ENCODE measurements at regions not wholly inside any gene's neighbourhood (a gene's known extent, or its start where the extent isn't known, plus 50 kb on each side); places are given as distances from the start of the nearest gene placed in this dataset.

DNA sequence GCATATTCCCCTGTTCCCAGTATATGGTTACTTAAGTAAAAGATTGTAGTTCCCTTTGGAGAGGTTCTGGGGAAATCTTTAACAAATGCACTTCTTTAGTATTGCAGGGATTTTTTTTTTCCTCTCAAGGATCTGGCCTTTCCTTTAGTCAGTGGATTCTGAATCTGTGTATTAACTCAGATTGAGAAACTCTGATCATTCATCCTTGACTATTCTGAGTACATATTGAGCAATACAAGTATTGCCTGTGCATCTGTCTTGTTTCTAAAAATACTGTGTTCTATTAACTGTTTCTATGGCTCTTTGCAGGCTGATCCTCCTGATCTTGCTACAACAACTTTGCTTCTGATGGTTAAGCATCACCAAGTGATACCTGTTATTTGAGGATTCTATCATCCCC lies 67.8 kb upstream of the FGGY start:
- DNase-seq = no peak

DNA sequence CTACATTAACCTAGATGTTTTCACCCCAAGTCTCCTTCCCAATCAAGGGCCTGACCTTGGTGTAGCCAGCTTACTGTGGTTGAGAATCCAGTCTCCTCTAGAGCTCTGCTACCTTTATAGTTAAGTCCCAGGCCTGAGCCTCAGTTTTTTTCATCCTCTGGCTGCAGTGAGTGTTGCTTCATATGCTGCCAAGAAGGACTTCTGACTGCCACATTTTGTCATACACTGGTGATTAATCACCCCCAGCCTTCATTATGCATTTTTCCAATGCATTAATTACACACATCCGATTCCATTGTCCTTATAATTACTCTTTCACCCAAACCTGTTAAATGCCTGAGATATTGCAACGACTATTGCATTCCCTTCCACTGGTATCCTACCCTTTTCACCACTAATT lies 66.3 kb upstream of the FGGY start:
- DNase-seq = no peak

DNA sequence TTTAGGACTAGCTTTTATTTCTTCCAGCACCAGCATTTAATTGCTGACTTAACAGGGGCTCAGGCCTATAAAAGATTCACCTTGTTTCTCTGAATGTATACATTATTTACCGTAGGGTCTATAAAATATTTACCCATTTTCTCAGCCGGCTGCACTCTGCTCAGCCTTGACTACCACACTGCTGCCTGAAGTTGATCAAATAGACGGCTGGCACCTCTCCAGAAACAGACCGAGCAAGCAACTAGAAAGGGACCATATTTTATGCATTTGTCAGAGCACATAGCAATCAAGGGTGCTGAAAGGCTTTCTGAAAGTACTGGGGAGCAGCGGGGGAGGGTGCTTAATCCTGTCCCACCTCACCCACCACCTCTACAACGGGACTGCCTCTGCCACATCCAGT lies 64.7 kb upstream of the FGGY start:
- DNase-seq = no peak

DNA sequence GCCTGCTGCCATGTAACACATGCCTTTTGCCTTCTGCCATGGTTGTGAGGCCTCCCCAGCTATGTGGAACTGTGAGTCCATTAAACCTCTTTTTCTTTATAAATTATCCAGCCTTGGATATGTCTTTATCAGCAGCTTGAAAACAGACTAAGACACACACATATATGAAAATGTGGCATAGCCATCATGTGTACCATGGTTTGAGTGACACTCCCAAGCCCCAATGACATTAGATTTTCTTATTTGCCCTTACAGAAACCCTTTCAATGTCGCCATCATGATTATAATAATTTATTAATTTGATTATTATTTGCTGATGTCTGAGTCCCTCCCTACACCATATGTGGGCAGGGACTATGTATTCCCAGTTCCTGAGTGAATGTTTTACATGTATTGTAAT lies 63.5 kb upstream of the FGGY start:
- no peak for DNase-seq

DNA sequence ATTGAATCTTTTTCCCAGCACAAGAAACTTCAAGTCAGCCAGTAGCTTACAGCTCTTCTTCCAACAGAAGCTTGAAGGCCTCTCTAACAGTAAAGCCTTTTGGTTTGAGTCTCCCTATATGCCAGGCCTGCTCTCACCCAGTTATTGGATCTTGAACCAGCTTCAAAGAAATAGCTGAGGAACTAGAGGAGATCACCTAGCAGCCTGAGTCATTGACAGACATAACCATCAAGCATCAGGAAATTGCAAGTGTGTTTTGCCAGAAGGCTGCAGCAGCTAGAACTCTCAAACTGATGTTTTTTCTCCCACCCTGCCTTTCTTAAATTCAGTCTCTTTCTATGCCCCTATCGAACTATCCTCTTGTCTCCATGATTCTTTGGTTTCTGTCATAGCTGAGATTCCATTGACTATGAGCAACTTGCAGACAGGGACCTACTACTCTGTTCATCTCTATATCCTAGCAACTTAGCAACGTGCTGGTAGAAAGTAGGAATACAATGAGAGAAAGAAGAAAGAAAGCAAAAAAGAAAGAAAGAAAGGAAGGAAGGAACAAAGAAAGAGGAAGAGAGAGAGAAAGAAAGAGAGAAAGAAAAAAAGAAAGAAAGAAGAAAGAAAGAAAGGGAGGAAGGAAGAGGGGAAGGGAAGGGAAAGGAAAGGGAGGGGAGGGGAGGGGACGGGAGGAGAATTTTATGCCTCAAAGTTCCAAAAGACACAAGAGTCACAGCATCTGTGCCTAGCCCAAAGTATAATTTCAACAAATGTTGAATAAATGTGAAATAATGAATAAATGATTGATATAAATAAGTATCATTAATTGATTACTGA lies 60.0 kb upstream of the FGGY start:
- DNase-seq = no peak

DNA sequence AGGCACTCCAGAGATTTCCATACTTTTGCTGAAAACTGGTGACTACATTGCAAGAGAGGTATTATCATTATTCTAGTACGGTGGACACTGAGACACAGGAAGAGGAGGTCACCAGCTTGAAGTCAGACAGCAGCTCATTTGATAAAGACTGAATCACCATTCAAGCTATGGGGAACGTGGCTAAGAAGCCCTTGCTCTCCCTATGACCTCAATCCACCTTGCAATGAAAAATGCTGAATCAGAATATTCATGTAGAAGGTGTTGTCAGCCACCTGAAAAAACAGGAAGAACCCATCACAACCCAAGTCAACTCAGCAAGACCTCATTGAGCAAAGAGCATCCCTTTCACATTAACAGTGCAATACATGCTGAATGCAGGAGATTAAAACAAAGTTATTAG lies 59.0 kb upstream of the FGGY start:
- DNase-seq = no peak

DNA sequence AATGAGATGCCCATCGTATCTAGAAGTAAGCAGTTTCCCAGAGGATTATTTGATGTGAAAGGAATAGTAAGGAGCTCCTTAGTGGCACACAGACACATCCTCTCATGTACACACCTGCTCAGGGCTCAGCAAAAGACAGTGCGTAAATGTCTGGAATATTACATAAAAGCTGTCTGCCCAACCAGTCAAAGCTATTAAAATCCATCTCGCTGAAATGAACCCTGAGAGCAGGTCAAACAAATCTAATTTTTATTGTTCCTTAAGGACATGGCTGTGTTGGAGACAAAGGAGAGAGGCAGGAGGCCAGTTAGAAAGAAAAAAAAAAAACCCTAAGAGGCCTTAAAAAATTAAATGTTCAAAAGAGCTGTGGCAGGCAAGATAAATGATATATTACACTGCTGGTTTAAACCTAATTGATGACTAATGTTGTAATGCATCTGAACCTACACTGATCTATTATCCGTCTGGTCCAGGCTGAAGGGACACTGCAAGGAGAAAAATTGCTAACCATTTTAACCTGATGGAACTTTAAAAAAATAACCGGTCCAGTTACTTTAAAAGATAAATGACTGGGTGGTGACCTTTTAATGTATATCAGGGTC lies 58.5 kb upstream of the FGGY start:
- DNase-seq = no peak

DNA sequence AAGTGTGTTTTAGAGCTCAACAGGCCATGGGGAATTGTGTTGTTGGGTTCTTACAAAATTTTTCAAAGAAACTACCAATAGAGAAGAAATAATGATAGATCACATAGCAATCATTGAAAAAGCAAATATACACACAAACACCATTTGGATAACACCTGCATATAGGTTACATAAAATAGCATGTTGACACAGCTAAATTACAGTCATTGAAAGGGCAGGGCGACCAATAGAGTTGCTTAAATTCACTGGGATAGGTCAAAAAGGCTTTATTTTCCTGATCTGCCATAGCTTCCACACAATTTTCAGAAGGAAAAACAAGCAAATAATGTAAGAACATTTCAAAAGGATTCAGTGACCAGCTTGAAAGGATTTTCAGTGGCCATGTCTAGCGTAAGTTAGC lies 57.9 kb upstream of the FGGY start:
- no peak for DNase-seq

DNA sequence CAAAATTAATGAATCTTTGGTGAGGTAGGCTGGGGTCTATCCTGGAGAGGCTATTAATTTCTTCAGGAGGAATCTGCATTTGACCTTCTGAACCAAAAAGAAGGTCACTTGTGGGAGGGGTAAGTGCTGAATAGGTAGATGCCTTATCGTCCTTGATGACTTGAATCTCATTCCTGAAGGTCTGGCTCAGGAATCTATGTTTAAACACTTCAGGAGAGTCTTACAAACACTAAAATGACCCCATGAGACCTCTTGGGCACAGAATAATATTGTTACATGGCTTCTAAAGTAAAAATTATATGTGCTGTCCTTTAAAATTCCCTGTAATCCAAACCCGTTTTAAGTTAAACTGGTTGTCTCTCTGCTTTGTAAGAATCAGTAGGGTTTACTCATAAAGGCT lies 55.0 kb upstream of the FGGY start:
- no peak for DNase-seq

DNA sequence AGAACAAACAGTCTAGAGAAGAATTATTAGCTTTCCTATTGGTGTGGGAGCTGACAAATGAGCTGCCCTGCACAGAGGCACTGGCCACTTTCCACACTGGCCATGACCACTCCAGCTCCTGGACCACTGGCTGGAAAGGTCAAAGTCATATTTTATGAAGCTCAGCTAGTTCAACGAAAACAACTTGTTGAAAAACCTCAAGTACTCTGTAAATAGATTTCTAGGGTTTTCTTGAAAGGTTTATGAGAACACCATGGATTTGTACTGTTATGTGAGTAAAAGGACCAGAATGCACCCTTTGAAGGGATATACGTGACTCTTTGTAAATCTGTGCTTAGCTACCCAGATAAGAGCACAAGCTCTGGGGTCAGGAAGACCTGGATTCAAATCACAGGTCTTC lies 54.5 kb upstream of the FGGY start:
- no peak for DNase-seq

DNA sequence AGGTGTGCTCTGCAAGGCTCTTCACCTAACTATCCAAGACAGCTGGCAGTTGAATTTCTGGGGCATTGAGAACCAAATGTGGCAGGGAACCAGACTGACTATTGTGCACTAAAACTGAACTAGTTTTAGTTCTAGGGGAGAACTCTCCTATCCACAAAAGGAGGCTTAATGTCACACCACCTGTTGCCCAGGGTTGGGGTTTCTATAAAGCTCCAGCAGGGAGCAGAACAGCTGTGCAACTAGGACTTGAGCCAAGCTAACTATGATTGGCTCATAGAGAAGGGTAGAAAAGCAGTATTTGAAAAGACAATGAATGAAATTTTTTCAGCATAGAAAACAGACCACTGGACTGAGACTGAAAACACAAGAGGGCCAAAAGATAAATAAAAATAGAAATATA lies 53.3 kb upstream of the FGGY start:
- DNase-seq = no peak

DNA sequence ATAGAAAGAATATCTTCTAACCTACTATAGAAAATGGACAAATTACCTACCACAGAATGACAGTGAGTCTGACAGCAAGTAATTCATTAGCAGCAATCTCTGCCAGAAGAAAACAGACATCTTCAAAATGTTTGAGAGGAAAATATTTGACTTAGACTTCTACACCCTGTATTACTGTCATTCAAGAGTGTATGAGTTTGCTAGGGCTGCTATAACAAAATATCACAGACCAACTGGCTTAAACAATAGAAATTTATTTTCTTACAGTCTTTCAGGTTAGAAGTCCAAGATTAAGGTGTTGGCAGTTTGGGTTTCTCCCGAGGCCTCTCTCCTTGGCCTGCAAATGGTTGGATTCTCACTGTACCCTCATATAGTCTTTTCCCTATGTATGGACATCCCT lies 52.9 kb upstream of the FGGY start:
- DNase-seq = no peak

DNA sequence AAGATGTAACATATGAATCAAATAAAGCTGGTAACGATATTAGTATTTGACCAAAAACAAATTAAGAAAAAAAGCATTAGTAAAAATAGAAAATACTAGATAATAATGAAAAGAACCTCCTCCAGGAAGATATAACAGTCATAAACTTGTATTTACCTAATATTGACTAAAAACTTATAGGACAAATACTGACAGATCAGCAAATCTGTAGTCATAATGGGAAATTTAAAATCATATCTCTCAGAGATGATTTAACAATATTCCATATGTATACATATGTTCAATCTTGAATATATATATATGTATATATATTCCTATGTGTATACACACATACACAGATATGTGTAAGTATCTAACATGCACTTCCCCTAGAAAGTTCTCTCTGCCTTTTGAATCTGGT lies 52.0 kb upstream of the FGGY start:
- no peak for DNase-seq
